HG03097 (cell line): ENCODE measurements at regions not wholly inside any gene's neighbourhood (a gene's known extent, or its start where the extent isn't known, plus 50 kb on each side); places are given as distances from the start of the nearest gene placed in this dataset.

Experiments
- ATAC-seq: cut with Tn5 transposase; IDR thresholded peaks from one replicate; pipeline ENCODE4 v1.9.1; 2021; ENCODE audit not compliant: unreplicated experiment, low FRiP score

DNA sequence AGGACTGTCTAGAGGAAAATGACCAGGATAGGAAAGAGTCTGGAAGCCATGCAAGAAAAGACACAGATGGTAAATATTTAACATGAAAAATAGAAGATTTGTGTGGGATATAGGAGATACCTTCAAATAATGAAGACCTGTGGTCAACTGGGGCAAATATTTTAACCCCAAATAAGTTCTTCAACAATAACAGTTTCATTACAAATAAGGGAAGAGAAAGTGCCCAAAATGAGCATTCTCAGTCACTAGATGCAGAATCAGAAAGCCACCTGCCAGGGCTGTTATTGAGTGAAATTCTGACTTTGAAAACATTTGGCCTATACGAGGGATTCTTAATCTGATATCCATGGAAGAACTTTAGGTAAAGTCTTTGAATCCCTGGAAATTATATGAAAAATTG lies 231.2 kb upstream of the PLEKHG7 start:
- ATAC-seq: peak; percentile 34

DNA sequence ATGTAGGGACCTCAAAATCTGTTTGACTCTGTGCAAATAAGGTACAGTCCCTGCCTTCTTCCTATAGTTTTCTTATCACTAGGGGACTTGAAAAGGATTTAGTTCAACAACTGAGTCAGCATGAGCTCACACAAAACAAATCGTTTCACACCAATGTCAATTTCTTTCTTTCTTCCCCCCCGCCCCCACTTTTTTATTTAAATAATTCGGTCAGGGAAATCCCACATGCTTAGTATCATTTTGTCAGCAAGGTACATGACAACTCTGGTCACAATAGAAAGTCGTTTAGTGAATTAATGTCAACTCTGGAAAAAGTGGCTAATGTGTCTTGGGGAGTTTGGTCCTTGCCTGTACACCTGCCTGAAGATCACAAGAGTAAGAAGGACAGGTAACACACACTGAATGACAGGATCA lies 232.2 kb upstream of the PLEKHG7 start:
- no peak for ATAC-seq

DNA sequence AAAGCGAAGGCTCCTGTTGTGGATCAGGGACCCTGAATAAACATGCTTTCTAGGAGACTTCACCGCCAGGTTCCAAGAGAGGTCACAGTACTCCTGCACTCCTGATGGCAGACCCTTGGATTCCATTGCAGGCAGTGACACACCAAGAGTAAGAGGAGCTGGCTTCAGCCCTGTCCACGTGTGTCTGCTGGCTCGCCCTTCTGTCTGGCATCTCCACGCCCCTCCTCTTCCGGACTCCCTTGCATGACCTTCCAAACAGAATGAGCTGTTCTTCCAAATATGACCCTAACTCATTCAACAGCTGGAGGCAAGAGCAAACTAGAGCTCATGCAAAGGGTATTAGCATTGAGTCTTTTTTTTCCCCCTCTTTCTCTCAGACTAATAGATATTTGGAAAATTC lies 233.0 kb upstream of the PLEKHG7 start:
- ATAC-seq: no peak

DNA sequence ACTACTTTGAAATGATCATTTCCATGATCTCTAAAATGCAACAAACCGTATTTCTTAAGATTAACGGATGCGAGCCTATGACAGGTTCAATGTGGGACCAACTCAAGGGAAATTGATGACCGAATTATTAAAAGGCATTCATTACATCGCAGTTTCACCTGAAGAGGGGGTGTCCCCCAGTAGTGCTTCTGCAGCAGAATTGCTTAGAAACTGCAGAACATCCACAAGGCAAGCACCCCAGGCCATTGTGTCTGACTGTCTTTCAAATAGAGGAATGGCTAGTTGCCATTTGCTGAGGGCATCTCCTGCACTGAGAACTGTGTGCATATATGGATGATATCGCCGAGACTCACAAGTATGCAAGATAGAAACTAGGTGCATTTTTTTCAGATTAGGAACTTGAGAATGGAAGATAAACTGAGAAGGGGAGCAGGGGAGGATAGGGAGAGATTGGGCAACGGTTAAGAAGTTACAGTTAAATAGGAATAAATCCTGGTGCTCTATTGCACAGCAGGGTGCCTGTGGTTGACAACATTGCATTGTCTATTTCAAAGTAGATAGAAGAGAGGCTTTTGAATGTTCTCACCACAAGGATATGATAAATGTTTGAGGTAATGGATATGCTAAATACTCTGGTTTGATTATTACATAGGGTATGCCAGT lies 234.3 kb upstream of the PLEKHG7 start:
- ATAC-seq: no peak

DNA sequence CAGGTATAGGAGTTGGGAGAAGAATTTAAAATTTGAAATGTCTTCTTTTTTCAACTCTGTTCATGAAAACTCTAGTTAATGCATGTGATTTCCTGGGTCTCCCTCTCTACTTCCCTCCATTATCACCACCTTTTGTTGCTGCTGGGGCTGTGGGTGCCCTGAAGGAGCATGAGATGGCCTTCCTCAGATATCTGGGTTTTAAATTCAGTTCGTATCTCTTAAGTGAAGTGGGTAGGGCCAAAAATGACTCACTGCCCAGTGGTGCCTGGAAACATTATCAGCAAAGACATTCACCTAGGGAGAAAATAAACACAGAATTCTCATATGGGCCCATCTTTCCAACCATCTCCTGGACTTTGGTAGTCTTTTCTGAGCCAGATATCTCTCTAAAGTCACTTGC lies 234.9 kb upstream of the PLEKHG7 start:
- ATAC-seq: no peak

DNA sequence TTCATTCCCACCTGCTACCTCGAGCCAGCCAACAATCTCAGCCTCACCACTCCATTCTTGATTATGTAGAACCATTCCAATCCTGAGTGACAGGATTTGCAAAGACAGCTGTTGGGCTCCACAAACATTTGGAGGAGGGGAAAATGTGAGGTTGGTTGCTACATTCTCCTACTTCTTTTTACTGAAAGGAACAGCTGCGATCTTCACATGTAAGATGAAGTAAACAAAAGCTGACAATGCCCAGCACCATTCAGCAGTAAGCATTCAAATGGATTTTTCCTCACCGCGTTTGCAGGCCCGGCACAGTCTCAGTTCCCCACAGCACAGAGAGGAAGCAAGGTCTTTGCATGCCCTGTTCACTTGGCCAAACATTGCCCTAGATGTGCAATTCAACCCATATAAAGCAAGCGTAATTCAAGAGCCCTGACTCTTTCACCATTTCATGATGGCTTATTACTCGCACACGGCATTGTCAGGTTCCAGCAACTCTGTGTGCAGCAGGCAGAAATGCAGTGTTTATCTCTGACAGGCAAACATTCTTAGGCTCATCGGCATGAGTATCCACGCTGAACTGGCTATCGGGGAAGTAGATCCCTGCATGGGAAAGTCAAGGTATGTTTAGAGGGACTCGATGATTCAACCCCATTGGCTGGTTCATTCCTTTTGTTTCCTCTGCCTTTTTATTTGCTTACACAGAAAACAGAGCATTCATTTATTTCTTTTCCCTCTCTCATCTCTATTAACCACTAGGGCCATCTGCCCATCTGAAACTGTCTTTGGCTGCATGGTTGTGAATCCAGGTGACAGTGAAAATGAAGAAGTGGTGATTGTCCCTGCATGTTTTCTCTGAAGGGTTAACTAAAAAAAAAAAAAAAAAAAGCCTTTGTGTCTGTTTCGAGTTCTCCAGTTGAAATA lies 236.1 kb upstream of the PLEKHG7 start:
- peak; percentile 36 for ATAC-seq

DNA sequence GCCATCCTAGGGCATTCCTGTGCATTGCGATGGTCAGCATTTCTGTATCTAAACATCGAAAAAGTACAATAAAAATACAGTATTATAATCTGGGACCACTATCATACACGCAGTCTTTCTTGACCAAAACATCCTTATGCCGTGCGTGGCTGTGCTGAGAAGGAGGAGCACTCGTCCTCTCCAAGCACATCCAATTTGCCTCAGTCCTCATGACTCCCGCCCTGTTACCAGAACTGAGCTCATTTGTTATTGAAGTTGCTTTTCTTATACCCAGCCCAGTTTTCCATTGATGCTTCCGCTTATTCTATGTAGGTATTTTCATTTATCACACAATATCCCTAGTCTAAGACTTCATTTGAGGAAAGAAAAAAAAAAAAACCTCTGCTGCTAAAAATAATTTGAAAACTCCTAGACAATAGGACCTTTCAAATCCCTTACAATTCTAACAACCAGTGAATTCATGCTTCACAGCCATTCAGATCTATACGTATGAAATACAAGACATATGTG lies 236.9 kb upstream of the PLEKHG7 start:
- no peak for ATAC-seq

DNA sequence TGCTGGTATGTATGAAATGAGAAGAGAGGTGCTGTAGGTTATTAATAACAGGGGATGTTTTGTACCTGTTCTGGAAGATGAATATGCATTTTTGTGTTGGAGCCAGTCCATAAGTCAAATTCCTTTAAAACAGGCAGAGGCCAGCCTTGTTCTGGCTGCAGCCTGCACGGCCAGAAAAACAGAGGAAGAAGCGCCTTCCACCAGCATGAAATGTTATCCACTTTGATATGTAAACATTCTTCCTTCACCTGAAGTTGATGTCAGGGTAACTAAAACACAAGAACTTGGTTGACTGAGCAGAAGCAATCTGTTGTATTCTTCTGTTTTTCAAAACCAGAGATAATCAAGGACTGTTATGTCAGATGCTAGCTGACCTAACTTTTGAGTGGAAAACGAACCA lies 237.9 kb upstream of the PLEKHG7 start:
- ATAC-seq: no peak

DNA sequence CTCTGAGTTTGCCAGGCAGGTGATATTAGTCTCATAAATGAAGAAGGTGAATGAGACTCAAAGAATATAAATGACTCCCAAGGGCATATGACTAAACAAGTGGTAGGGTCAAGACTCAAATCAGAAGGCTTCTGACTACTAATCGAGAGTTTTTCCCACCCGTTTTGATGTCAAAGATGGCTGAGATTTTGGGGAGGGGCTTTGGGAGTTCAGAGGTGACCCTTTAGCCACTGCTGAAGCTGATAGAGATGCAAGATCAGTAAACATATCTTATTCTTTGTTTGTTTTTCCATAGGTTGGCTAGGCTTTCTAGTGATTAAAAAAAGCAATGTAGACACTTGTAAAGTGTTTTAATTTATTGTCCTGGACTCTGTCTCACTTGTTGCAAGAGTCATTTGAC lies 239.6 kb upstream of the PLEKHG7 start:
- ATAC-seq: no peak

DNA sequence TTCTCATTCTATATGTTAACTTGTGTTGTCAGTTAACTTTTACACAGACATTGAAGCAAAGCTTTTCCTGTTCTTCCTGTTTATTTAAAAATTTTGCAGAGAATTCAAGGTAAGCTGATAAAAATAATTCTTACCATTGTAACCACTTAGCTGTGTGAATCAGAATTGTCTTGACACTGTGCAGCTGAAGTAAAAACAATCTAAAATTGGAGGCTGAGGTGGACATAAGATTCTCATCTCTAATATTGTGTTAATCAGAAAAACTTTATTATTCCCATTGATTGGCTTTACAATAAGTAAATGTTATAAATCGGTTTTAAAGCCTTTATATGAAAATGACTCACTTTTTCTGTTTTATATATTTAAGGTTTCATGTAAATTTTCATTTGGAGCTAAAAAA lies 240.3 kb upstream of the PLEKHG7 start:
- ATAC-seq: no peak

DNA sequence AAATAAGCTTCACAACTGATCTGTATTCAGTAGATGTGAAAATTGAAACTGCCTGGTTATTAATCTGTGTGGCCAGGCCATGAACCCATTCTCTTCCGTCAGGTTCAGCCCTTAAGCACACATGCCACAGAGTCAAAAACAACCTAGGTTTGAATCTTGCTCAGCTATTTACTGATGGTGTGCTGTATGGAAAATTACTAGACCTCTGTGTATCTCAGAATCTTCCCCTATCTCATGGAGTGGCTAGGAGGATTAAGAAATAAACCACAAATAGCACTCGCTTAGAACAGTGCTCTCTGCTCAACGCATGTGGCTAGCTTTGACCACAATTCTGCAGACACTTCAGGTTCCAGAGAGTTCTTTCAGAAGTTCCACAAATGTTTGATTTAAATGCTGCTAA lies 240.7 kb upstream of the PLEKHG7 start:
- peak; percentile 65 for ATAC-seq

DNA sequence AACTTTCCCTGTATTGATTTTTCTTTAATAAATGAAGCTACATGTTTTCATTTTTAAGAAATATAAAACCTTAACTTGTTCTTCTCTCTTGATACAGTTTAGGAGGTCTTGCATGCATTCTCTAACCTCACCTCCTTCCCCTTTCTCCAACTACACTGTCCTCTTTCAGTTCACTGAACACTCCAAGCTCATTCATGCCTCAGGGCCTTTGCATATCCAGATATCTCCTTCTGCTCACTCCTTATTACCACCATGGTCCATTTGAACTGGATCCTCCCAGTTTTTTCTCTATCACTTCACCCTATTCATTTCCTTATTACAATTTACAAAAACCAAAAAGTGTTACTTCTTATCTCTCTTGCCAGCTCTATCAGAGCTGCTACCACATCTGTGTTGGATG lies 242.9 kb upstream of the PLEKHG7 start:
- ATAC-seq: no peak

DNA sequence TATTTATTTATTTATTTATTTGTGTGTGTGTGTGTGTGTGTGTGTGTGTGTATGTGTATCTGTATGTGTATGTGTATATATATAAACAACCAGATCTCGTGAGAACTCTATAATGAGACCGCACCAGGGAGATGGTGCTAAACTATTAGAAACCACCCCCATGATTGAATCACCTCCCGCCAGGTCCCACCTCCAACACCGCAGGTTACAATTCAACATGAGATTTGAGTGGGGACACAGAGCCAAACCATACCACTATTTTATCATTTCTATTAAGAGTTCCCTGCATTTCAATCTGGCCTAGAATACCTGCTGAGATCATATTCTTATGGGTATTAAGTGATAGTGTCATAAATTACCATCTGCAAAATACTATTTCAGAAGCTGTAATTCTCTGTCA lies 243.8 kb upstream of the PLEKHG7 start:
- ATAC-seq: no peak

DNA sequence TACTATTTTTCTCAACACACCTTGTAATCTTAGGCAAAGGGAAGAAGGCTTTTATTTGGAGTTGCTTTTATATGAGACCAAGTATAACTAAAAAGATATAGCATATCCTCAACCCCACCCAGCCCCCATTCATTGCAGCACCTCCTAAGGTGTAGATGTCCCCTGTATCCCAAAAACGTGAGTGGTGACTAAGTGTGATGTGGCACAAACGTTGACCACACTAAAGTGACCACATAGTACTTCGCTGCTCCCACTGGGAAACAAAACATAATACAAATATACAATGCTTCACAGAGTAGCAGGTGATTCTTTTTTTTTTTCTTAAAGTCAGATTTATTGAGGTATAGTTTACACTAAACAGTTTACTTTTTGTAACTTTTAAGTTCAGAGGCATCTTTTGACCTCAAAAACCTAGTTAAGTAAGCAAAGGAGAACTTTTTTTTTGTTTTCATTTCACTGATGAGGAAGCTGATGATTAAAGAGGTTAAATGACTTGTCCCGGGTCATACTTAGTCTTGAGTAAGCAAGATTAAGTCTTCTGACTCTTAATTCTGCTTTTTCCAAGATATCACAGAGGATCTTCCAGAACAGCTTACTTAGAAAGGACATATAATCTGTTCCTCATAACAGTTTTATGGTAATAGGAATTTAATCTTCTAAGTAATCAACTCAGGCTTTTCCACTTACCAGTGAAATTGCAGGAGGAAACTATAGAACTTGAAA lies 245.2 kb upstream of the PLEKHG7 start:
- no peak for ATAC-seq

DNA sequence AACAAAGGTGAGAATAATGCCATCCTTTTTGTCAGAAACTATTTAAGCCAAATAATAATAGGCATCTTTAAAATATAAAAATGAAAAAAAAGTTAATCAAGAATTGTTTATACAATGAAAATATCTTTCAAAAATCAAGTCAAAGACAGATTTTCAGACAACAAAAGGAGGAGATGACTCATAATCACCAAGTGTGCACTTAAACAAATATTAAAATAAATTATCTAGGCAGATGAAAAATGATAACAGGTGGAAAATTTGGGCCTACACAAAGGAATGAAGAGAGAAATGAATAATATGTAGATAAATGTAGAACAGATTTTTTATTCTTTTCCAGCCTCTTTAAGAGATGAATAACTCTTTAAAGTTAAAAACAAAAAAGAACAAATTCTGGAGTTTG lies 250.0 kb upstream of the PLEKHG7 start:
- ATAC-seq: no peak

DNA sequence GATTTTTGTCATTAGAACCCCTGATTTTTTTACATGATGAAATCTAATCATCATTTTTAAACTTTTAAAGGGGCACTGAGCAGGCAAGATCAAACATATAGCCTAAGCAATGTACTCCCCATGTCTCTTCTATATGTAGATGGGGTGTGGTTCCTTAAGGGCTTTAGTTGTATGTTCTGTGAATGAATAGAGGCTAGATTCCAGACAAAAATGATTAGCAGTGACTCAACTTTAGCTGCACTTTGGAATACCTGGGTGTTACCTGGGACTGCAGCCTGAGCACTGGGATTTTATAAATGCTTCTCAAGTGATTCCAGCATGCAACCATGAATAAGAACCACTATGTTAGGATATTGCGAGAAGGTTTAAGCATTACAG lies 256.7 kb upstream of the PLEKHG7 start:
- ATAC-seq: no peak

DNA sequence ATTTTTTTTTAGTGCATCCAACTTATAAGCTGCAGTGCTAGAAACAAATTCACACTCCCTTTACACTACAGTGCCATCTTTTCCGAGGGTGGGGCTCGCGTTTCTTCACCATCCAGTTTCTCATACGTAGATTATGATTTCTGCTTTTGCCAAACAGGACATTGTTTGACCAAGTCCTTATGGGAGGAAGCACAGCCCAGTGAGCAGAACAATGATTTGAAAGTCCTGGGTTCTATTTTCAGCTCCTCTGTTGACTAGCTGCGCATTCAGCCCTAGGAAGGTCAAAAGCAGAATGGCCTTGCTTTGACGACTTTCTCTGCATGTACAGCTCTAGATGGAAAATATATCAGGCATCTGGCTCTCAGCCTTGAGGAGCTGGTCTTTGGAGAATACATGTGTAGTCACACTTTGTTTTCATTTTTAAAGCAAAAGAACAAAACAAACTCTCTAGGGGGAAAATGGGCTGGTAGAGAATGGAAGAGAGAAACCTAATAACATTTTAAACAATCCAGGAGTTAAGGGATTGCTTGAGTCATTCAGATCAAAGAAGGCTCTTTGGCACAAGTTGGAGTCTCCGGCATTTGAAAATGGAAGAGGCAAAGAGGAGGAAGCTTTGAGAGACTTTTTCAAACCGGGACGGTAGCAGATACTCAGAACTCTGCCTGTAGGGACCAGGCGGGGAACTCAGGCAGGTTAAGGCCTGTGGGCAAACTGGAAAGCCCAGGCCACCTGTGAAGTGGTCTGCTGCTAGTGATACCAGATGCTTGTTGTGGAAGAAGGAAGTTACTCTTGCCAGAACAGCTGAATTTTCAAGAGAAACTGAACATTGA lies 257.3 kb upstream of the PLEKHG7 start:
- ATAC-seq: peak; percentile 59

DNA sequence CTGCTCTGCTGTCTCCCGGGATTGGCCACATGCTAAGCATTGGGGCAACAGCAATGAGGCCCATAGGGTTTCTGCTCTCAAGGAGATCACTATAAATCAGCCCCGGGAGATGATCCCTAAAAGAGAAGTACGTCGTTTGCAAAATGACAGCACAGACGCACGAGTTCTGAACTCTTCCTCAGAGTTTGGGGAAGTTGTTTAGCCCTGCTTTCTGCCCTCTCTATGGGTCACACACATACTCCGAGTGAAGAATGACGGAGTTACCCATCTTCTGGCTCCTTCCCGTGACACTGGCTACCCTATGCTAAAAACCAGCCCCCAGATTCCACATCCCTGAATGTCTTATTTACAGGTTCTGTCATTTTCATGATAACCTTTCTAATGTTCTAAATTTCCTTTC lies 258.0 kb upstream of the PLEKHG7 start:
- peak; percentile 25 for ATAC-seq

DNA sequence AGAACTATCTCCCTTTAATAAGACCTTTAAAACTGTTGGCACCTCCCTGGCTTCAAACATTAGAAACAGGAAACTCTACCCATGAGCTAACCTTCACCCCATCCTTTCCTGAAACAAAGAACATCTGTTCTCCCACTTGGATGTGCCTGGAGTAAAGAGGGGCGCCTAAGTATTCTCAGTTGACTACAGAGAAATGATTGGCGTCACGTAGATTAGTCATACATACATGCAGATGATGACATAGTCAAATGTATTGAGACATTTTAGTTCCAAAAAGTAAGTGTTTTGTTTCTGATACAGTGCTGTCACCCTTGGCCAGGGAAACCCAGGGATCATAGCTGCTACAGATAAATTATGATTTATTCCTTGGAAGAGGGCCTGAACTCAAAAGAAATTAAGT lies 260.0 kb upstream of the PLEKHG7 start:
- ATAC-seq: no peak

DNA sequence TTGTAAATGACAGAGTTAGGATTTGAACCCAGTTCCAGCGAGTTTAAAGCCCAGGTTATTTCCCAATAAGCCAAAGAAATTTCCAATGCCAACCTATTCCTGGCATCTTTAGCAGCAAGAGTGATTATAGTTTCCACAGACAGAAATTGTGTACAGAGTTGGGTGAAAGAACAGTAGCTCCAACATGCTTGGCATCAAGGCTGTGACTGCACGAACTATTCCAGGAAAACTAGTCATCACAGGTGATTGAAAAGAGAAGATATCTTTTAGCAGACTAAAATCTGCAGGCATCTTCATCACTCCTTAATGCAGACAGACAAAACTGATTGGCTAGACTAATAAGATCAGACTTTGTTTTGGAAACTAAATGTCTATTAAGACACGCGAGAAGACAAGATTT lies 262.7 kb upstream of the PLEKHG7 start:
- ATAC-seq: no peak
